ENCODE measurements at regions not wholly inside any gene's neighbourhood (a gene's known extent, or its start where the extent isn't known, plus 50 kb on each side); places are given as distances from the start of the nearest gene placed in this dataset.
"Not testable (repeated sequence)": the region's sequence is repeated elsewhere in the genome, so short reads cannot be mapped to it uniquely, and the experiment has no call there.

DNA sequence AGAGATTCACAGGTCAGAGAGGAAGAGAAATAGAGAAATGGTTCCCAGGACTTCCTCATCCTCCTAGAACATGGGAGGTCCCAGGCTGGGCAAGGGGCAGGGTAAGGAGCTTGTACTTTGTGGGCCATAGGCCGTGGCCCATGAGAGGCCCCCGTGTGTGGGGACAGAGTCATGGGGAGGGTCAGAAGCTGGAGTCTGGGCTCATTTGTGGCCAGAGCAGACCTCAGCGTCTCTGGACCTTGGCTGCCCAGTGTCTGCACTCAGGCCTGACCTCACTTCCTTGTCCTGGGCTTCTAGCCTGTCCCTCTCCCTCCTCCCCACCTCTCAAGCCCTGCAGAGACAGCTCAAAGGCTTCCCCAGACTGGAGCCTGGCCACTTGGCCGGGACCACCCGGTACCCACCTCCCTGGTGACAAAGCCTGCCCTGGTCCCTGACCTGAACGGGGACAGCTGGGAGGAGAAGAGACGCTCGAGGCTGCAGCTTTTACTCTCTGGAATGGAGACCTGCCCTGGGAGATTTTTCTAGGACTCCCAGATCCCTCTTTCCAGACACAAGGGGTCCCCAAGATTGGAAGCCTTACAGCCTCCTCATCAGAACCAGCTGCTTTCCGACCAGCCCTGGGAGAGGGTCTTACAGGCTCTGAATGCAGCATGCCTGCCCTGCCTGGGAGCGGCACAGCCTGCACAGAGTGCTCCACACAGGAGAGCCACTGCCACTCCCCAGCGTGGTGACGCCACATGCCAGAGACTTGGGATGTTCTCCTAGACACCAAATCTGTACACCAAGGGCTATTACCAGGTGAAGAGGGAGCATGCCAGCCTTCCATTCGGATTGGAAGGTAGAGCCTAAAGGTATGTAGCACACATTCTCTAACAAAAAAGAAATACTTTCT is 569.0 kb upstream of the B3GAT1 start (continued):
- TF ChIP-seq SP1 (CRISPR knock-in tag; conservative IDR thresholded peaks at IDR 0.05), result no peak
- TF ChIP-seq, protein P1, sequence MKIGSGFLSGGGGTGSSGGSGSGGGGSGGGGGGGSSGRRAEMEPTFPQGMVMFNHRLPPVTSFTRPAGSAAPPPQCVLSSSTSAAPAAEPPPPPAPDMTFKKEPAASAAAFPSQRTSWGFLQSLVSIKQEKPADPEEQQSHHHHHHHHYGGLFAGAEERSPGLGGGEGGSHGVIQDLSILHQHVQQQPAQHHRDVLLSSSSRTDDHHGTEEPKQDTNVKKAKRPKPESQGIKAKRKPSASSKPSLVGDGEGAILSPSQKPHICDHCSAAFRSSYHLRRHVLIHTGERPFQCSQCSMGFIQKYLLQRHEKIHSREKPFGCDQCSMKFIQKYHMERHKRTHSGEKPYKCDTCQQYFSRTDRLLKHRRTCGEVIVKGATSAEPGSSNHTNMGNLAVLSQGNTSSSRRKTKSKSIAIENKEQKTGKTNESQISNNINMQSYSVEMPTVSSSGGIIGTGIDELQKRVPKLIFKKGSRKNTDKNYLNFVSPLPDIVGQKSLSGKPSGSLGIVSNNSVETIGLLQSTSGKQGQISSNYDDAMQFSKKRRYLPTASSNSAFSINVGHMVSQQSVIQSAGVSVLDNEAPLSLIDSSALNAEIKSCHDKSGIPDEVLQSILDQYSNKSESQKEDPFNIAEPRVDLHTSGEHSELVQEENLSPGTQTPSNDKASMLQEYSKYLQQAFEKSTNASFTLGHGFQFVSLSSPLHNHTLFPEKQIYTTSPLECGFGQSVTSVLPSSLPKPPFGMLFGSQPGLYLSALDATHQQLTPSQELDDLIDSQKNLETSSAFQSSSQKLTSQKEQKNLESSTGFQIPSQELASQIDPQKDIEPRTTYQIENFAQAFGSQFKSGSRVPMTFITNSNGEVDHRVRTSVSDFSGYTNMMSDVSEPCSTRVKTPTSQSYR (CRISPR knock-in tag; IDR thresholded peaks at IDR 0.05), result no peak

DNA sequence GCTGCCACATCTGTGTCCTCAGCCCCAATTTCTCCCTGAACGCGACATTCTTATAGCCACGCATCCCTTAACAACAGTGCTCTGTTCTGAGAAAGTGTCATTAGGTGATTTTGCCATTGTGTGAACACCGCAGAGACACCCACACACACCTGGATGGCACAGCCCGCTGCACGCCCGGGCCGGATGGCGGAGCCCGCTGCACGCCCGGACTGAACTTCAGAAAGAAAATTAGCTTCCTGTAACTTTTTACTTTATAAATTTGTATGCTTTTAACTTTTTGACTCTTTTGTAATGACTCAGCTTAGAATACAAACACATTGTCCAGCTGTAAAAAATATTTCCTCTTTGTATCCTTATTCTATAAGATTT is 567.0 kb upstream of the B3GAT1 start:
- peaks cover 24% of the 10 kb centered on the region for H3K4me1 Mint-ChIP-seq
- H3K27ac Mint-ChIP-seq; CTCF ChIA-PET; DNase-seq (ENCODE audit: low spot score); H3K27me3 Mint-ChIP-seq (ENCODE audit: low read depth); H3K4me3 Mint-ChIP-seq; POLR2A ChIA-PET; ATAC-seq; H3K36me3 Mint-ChIP-seq; H3K9me3 Mint-ChIP-seq: not testable (repeated sequence)

DNA sequence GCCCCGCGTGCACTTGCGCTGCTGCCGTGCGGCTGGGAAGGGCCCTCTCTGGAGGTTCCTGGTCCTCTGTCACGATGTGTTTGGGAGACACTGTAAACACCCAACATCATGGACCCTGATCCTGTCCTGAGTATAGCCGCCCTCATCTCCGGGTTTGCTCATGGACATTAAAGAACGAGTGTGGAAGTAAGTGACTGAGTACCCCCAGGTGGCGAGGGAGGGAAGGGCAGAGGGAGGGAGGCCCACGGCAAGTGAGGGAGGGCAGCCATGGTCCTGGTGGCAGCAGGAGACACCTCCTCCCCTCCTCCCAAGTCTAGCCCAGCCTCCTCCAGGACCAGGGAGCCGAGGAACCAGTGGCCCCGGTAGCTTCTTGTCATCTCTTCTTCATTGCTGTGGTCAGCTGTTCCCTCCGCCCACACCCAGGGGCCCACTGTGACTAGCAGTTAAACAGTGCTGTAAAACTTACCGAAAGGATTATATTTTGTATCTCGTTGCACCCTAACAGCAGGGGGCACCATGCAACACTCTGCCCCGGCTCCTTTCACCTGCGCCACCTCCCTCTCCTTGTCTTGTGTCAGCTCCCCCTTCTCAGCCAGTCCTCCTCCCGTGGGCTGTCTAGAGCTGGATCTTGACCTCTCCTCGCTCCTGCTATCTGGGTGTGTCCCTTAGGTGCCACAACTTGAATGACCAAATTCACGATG is 566.5 kb upstream of the B3GAT1 start:
- no peak overlapping the region for H3K27ac Mint-ChIP-seq
- ChIA-PET POLR2A (no interaction called here), CTCF (interaction anchor here (0.8 kb wide), 1 partner anchor 110 kb away, joined by 3 read pairs; no protein-coding TSS in a partner anchor)
- DNase-seq (ENCODE audit: low spot score), result peak; percentile 29
- TF ChIP-seq, protein P2, sequence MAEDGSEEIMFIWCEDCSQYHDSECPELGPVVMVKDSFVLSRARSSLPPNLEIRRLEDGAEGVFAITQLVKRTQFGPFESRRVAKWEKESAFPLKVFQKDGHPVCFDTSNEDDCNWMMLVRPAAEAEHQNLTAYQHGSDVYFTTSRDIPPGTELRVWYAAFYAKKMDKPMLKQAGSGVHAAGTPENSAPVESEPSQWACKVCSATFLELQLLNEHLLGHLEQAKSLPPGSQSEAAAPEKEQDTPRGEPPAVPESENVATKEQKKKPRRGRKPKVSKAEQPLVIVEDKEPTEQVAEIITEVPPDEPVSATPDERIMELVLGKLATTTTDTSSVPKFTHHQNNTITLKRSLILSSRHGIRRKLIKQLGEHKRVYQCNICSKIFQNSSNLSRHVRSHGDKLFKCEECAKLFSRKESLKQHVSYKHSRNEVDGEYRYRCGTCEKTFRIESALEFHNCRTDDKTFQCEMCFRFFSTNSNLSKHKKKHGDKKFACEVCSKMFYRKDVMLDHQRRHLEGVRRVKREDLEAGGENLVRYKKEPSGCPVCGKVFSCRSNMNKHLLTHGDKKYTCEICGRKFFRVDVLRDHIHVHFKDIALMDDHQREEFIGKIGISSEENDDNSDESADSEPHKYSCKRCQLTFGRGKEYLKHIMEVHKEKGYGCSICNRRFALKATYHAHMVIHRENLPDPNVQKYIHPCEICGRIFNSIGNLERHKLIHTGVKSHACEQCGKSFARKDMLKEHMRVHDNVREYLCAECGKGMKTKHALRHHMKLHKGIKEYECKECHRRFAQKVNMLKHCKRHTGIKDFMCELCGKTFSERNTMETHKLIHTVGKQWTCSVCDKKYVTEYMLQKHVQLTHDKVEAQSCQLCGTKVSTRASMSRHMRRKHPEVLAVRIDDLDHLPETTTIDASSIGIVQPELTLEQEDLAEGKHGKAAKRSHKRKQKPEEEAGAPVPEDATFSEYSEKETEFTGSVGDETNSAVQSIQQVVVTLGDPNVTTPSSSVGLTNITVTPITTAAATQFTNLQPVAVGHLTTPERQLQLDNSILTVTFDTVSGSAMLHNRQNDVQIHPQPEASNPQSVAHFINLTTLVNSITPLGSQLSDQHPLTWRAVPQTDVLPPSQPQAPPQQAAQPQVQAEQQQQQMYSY (CRISPR knock-in tag; IDR thresholded peaks at IDR 0.05), result peak; percentile 84
- TF ChIP-seq, protein P3, sequence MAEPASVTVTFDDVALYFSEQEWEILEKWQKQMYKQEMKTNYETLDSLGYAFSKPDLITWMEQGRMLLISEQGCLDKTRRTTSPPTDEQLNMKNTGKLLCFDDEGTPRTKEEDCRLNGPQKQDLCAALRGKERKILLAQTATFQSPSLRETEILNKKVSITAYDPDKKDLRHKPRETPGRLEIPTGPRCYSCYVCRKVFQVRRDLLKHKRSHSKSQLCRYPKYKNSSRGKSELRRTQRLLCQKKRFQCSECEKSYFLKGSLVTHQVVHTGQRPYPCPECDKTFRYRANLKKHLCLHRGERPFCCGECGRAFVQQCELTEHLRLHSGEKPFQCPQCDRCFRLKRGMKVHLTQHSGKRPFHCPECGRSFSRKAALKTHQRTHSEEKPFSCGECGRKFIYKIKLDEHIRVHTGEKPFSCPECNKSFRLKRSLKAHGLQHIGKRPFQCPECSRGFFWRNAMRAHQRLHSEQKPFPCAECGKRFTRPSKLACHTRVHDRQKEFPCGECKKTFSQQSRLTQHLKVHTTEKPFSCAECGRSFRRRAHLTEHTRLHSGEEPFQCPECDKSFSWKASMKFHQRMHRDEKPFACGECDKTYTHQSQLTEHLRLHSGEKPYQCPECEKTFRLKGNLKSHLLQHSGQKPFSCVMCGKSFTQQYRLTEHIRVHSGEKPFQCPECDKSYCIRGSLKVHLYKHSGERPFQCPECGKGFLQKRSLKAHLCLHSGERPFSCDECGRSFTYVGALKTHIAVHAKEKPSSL (CRISPR knock-in tag; conservative IDR thresholded peaks at IDR 0.05), result no peak
- peak; percentile 65 for ATAC-seq
- peaks cover 4% of the 10 kb centered on the region; the same call in 1 of the 2 replicates for H3K9me3 Mint-ChIP-seq
- H3K27me3 Mint-ChIP-seq (ENCODE audit: low read depth), result peaks cover 6% of the 10 kb centered on the region; the same call in 1 of the 2 replicates
- peaks cover 24% of the 10 kb centered on the region for H3K4me1 Mint-ChIP-seq
- H3K36me3 Mint-ChIP-seq, result no peaks in the 10 kb centered on the region
- H3K4me3 Mint-ChIP-seq, result no peak overlapping the region

DNA sequence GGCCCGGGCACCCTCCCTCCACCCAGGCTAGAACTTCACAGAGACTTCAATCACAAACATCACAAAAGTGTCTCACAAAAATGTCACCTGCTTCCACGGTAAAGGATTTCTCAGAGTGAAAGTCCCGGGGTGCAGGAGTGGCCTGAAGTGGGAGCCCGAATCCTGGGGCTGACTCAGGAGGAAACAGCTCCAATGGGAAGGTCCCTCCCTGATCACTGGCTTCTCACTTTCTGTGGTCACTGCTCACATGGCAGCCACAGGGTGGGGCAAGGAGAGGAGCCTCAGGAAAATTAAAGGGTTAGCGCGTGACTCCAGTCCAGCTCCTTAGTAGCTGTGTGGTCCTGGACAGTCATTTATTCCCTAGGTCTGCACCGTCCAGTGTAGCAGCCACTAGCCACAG is 564.5 kb upstream of the B3GAT1 start:
- H3K4me3 Mint-ChIP-seq, result no peak overlapping the region
- H3K9me3 Mint-ChIP-seq, result peaks cover 4% of the 10 kb centered on the region; the same call in 1 of the 2 replicates
- POLR2A ChIA-PET, result no interaction called here
- CTCF ChIA-PET, result no interaction called here
- no peak overlapping the region for H3K27ac Mint-ChIP-seq
- peaks cover 8% of the 10 kb centered on the region; the same call in 1 of the 2 replicates for H3K27me3 Mint-ChIP-seq (ENCODE audit: low read depth)
- H3K36me3 Mint-ChIP-seq, result no peaks in the 10 kb centered on the region
- DNase-seq (ENCODE audit: low spot score) (no peak), ATAC-seq (no peak)
- peaks cover 15% of the 10 kb centered on the region for H3K4me1 Mint-ChIP-seq
- TF ChIP-seq, protein P4, sequence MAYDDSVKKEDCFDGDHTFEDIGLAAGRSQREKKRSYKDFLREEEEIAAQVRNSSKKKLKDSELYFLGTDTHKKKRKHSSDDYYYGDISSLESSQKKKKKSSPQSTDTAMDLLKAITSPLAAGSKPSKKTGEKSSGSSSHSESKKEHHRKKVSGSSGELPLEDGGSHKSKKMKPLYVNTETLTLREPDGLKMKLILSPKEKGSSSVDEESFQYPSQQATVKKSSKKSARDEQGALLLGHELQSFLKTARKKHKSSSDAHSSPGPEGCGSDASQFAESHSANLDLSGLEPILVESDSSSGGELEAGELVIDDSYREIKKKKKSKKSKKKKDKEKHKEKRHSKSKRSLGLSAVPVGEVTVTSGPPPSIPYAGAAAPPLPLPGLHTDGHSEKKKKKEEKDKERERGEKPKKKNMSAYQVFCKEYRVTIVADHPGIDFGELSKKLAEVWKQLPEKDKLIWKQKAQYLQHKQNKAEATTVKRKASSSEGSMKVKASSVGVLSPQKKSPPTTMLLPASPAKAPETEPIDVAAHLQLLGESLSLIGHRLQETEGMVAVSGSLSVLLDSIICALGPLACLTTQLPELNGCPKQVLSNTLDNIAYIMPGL (CRISPR knock-in tag; IDR thresholded peaks at IDR 0.05), result no peak
- TF ChIP-seq, protein P5, sequence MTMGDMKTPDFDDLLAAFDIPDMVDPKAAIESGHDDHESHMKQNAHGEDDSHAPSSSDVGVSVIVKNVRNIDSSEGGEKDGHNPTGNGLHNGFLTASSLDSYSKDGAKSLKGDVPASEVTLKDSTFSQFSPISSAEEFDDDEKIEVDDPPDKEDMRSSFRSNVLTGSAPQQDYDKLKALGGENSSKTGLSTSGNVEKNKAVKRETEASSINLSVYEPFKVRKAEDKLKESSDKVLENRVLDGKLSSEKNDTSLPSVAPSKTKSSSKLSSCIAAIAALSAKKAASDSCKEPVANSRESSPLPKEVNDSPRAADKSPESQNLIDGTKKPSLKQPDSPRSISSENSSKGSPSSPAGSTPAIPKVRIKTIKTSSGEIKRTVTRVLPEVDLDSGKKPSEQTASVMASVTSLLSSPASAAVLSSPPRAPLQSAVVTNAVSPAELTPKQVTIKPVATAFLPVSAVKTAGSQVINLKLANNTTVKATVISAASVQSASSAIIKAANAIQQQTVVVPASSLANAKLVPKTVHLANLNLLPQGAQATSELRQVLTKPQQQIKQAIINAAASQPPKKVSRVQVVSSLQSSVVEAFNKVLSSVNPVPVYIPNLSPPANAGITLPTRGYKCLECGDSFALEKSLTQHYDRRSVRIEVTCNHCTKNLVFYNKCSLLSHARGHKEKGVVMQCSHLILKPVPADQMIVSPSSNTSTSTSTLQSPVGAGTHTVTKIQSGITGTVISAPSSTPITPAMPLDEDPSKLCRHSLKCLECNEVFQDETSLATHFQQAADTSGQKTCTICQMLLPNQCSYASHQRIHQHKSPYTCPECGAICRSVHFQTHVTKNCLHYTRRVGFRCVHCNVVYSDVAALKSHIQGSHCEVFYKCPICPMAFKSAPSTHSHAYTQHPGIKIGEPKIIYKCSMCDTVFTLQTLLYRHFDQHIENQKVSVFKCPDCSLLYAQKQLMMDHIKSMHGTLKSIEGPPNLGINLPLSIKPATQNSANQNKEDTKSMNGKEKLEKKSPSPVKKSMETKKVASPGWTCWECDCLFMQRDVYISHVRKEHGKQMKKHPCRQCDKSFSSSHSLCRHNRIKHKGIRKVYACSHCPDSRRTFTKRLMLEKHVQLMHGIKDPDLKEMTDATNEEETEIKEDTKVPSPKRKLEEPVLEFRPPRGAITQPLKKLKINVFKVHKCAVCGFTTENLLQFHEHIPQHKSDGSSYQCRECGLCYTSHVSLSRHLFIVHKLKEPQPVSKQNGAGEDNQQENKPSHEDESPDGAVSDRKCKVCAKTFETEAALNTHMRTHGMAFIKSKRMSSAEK (CRISPR knock-in tag; IDR thresholded peaks at IDR 0.05; ENCODE audit: borderline replicate concordance), result no peak

All from WTC11 (cell line).